WTC11 (cell line): ENCODE measurements at regions not wholly inside any gene's neighbourhood (a gene's known extent, or its start where the extent isn't known, plus 50 kb on each side); places are given as distances from the start of the nearest gene placed in this dataset.

Source experiments
- ATAC-seq: fragments of 200-7000 bp; cut with Tn5 transposase; 2 replicates; pipeline ENCODE4 v1.10.0; 2021; ENCODE audit warnings: mild to moderate bottlenecking, moderate library complexity
- CTCF ChIA-PET: fragments of 300-600 bp; sonication (Branson Sonifier 250); formaldehyde crosslinking; loops from one replicate; lab custom pipeline; 2021; ENCODE audit warnings: antibody characterized with exemption; lab: Charles Lee
- POLR2A ChIA-PET: fragments of 350-600 bp; sonication (Branson Sonifier 250); formaldehyde crosslinking; loops from one replicate; lab custom pipeline; 2021; ENCODE audit warnings: antibody characterized with exemption; lab: Charles Lee
- DNase-seq: peaks from one replicate; pipeline ENCODE4 v3.0.0; 2021; ENCODE audit warnings: low spot score
- H3K27ac Mint-ChIP-seq: 2 replicates; pipeline ENCODE4 v1.8.0; 2021; ENCODE audit warnings: mixed read lengths
- H3K27me3 Mint-ChIP-seq: 2 replicates; pipeline ENCODE4 v1.8.0; 2021; ENCODE audit warnings: low read depth, mild to moderate bottlenecking, moderate library complexity, mixed read lengths
- H3K36me3 Mint-ChIP-seq: 2 replicates; pipeline ENCODE4 v1.8.0; 2021; ENCODE audit warnings: mixed read lengths
- H3K4me1 Mint-ChIP-seq: 2 replicates; pipeline ENCODE4 v1.8.0; 2022; ENCODE audit warnings: mixed read lengths
- H3K4me3 Mint-ChIP-seq: 2 replicates; pipeline ENCODE4 v1.8.0; 2021; ENCODE audit warnings: mild to moderate bottlenecking, moderate library complexity, mixed read lengths
- H3K9me3 Mint-ChIP-seq: 2 replicates; pipeline ENCODE4 v1.8.0; 2021; ENCODE audit warnings: mixed read lengths
- ARID4B ChIP-seq: sonication (generic); formaldehyde crosslinking; IDR thresholded peaks from 2 replicates; pipeline ENCODE4 v1.8.0; 2023; ENCODE audit warnings: missing genetic modification reagents, mild to moderate bottlenecking, borderline replicate concordance
- ATF1 ChIP-seq: sonication (generic); formaldehyde crosslinking; IDR thresholded peaks from 2 replicates; pipeline ENCODE4 v1.8.1; 2023; ENCODE audit warnings: mild to moderate bottlenecking, moderate library complexity, missing genetic modification reagents
- CREM ChIP-seq: sonication (generic); formaldehyde crosslinking; IDR thresholded peaks from 2 replicates; pipeline ENCODE4 v1.8.1; 2022; ENCODE audit warnings: mild to moderate bottlenecking, missing genetic modification reagents, moderate library complexity
- ERG ChIP-seq: fragments of 250-450 bp; sonication (Bioruptor Pico); IDR thresholded peaks from 2 replicates; pipeline ENCODE4 v1.8.0; 2021; ENCODE audit warnings: mild to moderate bottlenecking
- ETV6 ChIP-seq: sonication (generic); formaldehyde crosslinking; IDR thresholded peaks from 2 replicates; pipeline ENCODE4 v1.8.1; 2022; ENCODE audit warnings: mild to moderate bottlenecking, missing genetic modification reagents
- FOXK1 ChIP-seq: sonication (generic); formaldehyde crosslinking; IDR thresholded peaks from 2 replicates; pipeline ENCODE4 v1.8.0; 2022; ENCODE audit warnings: mild to moderate bottlenecking, moderate library complexity, missing genetic modification reagents
- GABPB1 ChIP-seq: sonication (generic); formaldehyde crosslinking; IDR thresholded peaks from 2 replicates; pipeline ENCODE4 v1.8.1; 2023; ENCODE audit warnings: mild to moderate bottlenecking, missing genetic modification reagents
- HMGA2 ChIP-seq: fragments of 250-450 bp; sonication (Bioruptor Pico); IDR thresholded peaks from 2 replicates; pipeline ENCODE4 v1.4.0; 2021; ENCODE audit warnings: mild to moderate bottlenecking, moderate library complexity
- JUN ChIP-seq: sonication (generic); formaldehyde crosslinking; IDR thresholded peaks from 2 replicates; pipeline ENCODE4 v1.8.0; 2023; ENCODE audit warnings: mild to moderate bottlenecking, missing genetic modification reagents
- MAX ChIP-seq: sonication (generic); formaldehyde crosslinking; IDR thresholded peaks from 2 replicates; pipeline ENCODE4 v1.8.0; 2022; ENCODE audit warnings: mild to moderate bottlenecking, missing genetic modification reagents
- MXD4 ChIP-seq: fragments of 250-450 bp; sonication (Bioruptor Pico); IDR thresholded peaks from 2 replicates; pipeline ENCODE4 v1.8.0; 2021; ENCODE audit warnings: mild to moderate bottlenecking, moderate library complexity, borderline replicate concordance
- NR1H2 ChIP-seq: sonication (generic); formaldehyde crosslinking; IDR thresholded peaks from 2 replicates; pipeline ENCODE4 v1.9.0; 2021; ENCODE audit warnings: mild to moderate bottlenecking, moderate library complexity, missing genetic modification reagents
- PREB ChIP-seq: sonication (generic); formaldehyde crosslinking; IDR thresholded peaks from 2 replicates; pipeline ENCODE4 v1.8.1; 2022; ENCODE audit warnings: mild to moderate bottlenecking, missing genetic modification reagents, moderate library complexity, borderline replicate concordance
- SMAD4 ChIP-seq: sonication (generic); formaldehyde crosslinking; IDR thresholded peaks from 2 replicates; pipeline ENCODE4 v1.8.0; 2022; ENCODE audit warnings: mild to moderate bottlenecking, missing genetic modification reagents
- STAT6 ChIP-seq: sonication (generic); formaldehyde crosslinking; conservative IDR thresholded peaks from 2 replicates; pipeline ENCODE4 v1.8.1; 2023; ENCODE audit warnings: mild to moderate bottlenecking, low read depth, missing genetic modification reagents, moderate library complexity
- TEAD1 ChIP-seq: sonication (generic); formaldehyde crosslinking; IDR thresholded peaks from 2 replicates; pipeline ENCODE4 v1.8.0; 2022; ENCODE audit warnings: mild to moderate bottlenecking, missing genetic modification reagents
- ZBTB21 ChIP-seq: sonication (generic); formaldehyde crosslinking; IDR thresholded peaks from 2 replicates; pipeline ENCODE4 v1.8.1; 2023; ENCODE audit warnings: mild to moderate bottlenecking, missing genetic modification reagents, borderline replicate concordance
- ZNF121 ChIP-seq: sonication (generic); formaldehyde crosslinking; IDR thresholded peaks from 2 replicates; pipeline ENCODE4 v1.8.0; 2023; ENCODE audit warnings: missing genetic modification reagents
- ZNF281 ChIP-seq: sonication (generic); formaldehyde crosslinking; IDR thresholded peaks from 2 replicates; pipeline ENCODE4 v1.8.0; 2023; ENCODE audit warnings: mild to moderate bottlenecking, missing genetic modification reagents
- ZNF423 ChIP-seq: fragments of 250-450 bp; sonication (Bioruptor Pico); IDR thresholded peaks from 2 replicates; pipeline ENCODE4 v2.1.2; 2022; ENCODE audit warnings: mild to moderate bottlenecking, moderate library complexity

- Mint-ChIP-seq H3K9me3 (no peaks in the 10 kb centered on the region), H3K36me3 (no peaks in the 10 kb centered on the region), H3K4me3 (no peak overlapping the region), H3K27me3 (no peaks in the 10 kb centered on the region), H3K4me1 (no peaks in the 10 kb centered on the region), H3K27ac (no peak overlapping the region)
- DNase-seq: no peak
- no peak for TF ChIP-seq STAT6
- TF ChIP-seq JUN (CRISPR knock-in tag): no peak
- no peak for TF ChIP-seq ERG (CRISPR knock-in tag)
- no peak for TF ChIP-seq ARID4B (CRISPR knock-in tag)
- no peak for TF ChIP-seq SMAD4
- no peak for TF ChIP-seq NR1H2 (CRISPR knock-in tag)
- TF ChIP-seq ZNF281: no peak
- TF ChIP-seq ETV6 (CRISPR knock-in tag): no peak
- no peak for TF ChIP-seq FOXK1
- TF ChIP-seq PREB (CRISPR knock-in tag): no peak
- no peak for TF ChIP-seq GABPB1 (CRISPR knock-in tag)
- TF ChIP-seq ZNF423 (CRISPR knock-in tag): no peak
- TF ChIP-seq TEAD1 (CRISPR knock-in tag): no peak
- no peak for TF ChIP-seq HMGA2
- TF ChIP-seq ZNF121 (CRISPR knock-in tag): no peak
- TF ChIP-seq MAX (CRISPR knock-in tag): no peak
- TF ChIP-seq ZBTB21 (CRISPR knock-in tag): no peak
- TF ChIP-seq ATF1 (CRISPR knock-in tag): no peak
- TF ChIP-seq CREM: no peak
- TF ChIP-seq MXD4 (CRISPR knock-in tag): no peak
- ATAC-seq: no peak
- ChIA-PET CTCF (no interaction called here), POLR2A (no interaction called here)
These were observed 240.2 kb upstream of the GRIA3 start for GRCh38 chrX:122943918-122944317.
